AG10803 (cell line): ENCODE measurements at regions not wholly inside any gene's neighbourhood (a gene's known extent, or its start where the extent isn't known, plus 50 kb on each side); places are given as distances from the start of the nearest gene placed in this dataset.
A peak's percentile ranks its signal among the peaks of the same experiment; 100 is the strongest.

Experiments used
- DNase-seq: peaks from one replicate; pipeline ENCODE4 v3.0.0; 2010; ENCODE audit warnings: low read depth
- H3K4me3 ChIP-seq: 2 replicates; pipeline ENCODE4 v1.5.1; 2011; ENCODE audit warnings: mild to moderate bottlenecking, low read length, control low read depth
- TF ChIP-seq, protein P1 (sequence below): conservative IDR thresholded peaks from 2 replicates; pipeline ENCODE4 v1.5.1; 2011; ENCODE audit warnings: mild to moderate bottlenecking, low read length, control low read depth, inconsistent platforms

DNA sequence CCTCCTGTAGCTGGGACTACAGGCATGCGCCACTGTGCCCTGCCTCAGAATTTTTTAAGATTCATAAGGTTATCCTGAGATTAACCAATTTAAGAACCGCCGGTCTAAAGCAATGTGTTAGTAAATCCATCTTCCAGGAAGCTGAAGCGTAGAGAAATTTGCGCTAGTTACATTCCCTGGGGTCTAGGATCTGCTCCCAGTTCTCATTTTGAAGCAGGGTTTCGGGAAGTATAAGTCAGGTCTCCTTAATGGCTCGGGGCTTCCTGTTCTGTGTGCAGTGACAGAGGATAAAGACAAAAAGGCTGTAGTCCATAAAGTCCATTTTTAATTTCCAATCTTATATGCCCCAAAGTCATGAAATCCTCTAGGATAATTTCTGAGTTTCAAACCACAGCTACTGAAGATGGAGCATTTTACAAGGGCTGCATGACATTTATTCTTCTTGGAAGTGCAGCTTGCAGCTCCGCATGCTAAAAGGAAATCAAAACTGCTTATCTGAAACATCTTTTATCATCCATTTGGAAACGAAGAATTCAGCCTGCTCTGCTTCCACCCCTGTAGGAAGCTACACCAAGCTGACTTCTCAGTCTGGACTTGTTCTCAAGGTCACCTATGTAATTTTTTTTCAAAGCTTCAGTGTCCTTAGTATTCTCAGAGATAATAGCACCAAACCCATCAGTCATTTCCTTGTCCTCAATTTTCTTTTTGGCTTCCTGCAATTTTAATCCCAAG lies 326.1 kb downstream of the PRL start:
- TF ChIP-seq, protein P1, sequence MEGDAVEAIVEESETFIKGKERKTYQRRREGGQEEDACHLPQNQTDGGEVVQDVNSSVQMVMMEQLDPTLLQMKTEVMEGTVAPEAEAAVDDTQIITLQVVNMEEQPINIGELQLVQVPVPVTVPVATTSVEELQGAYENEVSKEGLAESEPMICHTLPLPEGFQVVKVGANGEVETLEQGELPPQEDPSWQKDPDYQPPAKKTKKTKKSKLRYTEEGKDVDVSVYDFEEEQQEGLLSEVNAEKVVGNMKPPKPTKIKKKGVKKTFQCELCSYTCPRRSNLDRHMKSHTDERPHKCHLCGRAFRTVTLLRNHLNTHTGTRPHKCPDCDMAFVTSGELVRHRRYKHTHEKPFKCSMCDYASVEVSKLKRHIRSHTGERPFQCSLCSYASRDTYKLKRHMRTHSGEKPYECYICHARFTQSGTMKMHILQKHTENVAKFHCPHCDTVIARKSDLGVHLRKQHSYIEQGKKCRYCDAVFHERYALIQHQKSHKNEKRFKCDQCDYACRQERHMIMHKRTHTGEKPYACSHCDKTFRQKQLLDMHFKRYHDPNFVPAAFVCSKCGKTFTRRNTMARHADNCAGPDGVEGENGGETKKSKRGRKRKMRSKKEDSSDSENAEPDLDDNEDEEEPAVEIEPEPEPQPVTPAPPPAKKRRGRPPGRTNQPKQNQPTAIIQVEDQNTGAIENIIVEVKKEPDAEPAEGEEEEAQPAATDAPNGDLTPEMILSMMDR = no peak
- no peak for DNase-seq
- H3K4me3 ChIP-seq = no peak overlapping the region

- H3K4me3 ChIP-seq = no peak overlapping the region
- DNase-seq = no peak
- TF ChIP-seq, protein P1 = no peak
Observed at GRCh38 chr6:21971541-21971940, 325.3 kb downstream of the PRL start.

DNA sequence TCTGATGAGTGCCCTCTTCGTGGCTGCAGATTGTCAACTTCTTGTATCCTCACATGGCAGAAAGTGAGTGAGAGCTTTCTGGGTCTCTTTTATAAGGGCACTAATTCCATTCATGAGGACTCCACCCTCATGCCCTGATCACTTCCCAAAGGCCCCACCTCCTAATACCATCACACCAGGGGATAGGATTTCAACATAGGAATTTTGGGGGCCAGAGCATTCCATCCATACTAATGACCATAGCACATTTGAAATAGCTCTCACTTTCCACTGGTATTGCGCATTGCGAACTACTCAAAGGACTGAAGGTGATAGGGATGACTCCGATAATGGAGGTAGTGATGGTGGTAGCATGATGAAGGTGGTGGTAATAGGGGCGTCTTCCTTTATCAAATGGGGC lies 324.3 kb downstream of the PRL start:
- no peak for DNase-seq
- H3K4me3 ChIP-seq = no peak overlapping the region
- TF ChIP-seq, protein P1 = no peak

GRCh38 chr6:21977346-21977745 lies 319.5 kb downstream of the PRL start:
- DNase-seq = no peak
- H3K4me3 ChIP-seq = no peak overlapping the region
- TF ChIP-seq, protein P1 = no peak

DNA sequence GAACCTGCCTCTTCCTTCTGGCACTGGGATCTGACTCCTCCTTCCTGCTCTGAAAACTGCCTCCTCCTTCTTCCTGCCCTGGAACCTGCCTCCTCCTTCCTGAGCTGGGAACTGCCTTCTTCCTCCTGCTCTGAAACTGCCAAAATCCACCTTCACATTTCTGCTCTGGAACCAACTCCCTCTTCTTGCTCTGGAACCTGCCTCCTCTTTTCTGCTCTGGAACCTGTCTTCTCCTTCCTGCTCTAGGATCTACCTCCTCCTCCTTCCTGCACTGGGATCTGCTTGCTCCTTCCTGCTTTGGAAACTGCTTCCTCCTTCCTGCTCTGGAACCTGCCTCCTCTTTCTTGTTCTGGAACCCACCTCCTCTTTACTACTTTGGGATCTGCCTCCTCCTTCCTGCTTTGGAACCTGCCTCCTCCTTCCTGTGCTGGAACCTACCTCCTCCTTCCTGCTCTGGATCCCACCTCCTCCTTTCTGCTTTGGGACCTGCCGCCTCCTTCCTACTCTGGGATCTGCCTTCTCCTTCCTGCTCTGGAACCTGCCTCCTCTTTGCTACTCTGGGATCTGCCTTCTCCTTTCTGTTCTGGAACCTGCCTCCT lies 315.5 kb downstream of the PRL start:
- TF ChIP-seq, protein P1 = no peak
- H3K4me3 ChIP-seq = no peak overlapping the region
- no peak for DNase-seq

GRCh38 chr6:21984135-21984534 lies 312.7 kb downstream of the PRL start:
- TF ChIP-seq, protein P1 = no peak
- H3K4me3 ChIP-seq = no peak overlapping the region
- DNase-seq = no peak

GRCh38 chr6:21984561-21984960 lies 312.3 kb downstream of the PRL start:
- TF ChIP-seq, protein P1 = no peak
- no peak overlapping the region for H3K4me3 ChIP-seq
- peak; percentile 65 for DNase-seq
